Prostate gland (tissue), 2 donors: ENCODE measurements at regions not wholly inside any gene's neighbourhood (a gene's known extent, or its start where the extent isn't known, plus 50 kb on each side); places are given as distances from the start of the nearest gene placed in this dataset.

ENCODE experiments used
- DNase-seq: peaks from one replicate; pipeline ENCODE4 v3.0.0-alpha.2; 2019; ENCODE audit warnings: low spot score
- H3K27ac ChIP-seq, 2 donors: fragments of 200-600 bp; sonication (generic); 2 replicates each; pipeline ENCODE4 v1.5.1; 2017 to 2019
- H3K27me3 ChIP-seq: fragments of 200-600 bp; sonication (generic); replicated peaks from 2 replicates; pipeline ENCODE4 v1.5.1; 2019; ENCODE audit not compliant: insufficient read depth
- H3K36me3 ChIP-seq, 2 donors: fragments of 200-600 bp; sonication (generic); 1 replicate in 1 of 2; 2 replicates in 1 of 2; pipeline versions ENCODE4 v1.5.1 to v1.8.1; 2017 to 2019
- H3K4me1 ChIP-seq: fragments of 200-600 bp; sonication (generic); replicated peaks from 2 replicates; pipeline ENCODE4 v1.5.1; 2019
- H3K4me3 ChIP-seq, 2 donors: fragments of 200-600 bp; sonication (generic); 2 replicates each; pipeline ENCODE4 v1.5.1; 2017 to 2019
- H3K9me3 ChIP-seq: fragments of 200-600 bp; sonication (generic); 2 replicates; pipeline ENCODE4 v1.5.1; 2017
- POLR2A ChIP-seq: fragments of 450-650 bp; IDR thresholded peaks from one replicate; pipeline ENCODE4 v1.6.1; 2016; ENCODE audit warnings: antibody characterized with exemption, mild to moderate bottlenecking
- POLR2AphosphoS5 ChIP-seq: sonication (generic); formaldehyde crosslinking; IDR thresholded peaks from one replicate; pipeline ENCODE4 v1.6.1; 2017; ENCODE audit warnings: antibody characterized with exemption
- WGBS: methylation state at CpG from one replicate; pipeline ENCODE4 v1.1.5; 2018; 5-methylcytosine and 5-hydroxymethylcytosine counted together
- intact Hi-C: fragments of 100-400 bp; cut with DNase I; formaldehyde crosslinking; loops from one replicate; pipeline ENCODE4 v1.14.2; 2022
- TF ChIP-seq, protein P1 (sequence below), 4 experiments: fragments of 200-600 bp in 2 of 4; fragments of 450-650 bp in 2 of 4; sonication (generic) in 2 of 4; IDR thresholded peaks; 1 replicate in 3 of 4; 2 replicates in 1 of 4; pipeline ENCODE4 v1.5.1; 2016 to 2019; ENCODE audit warnings: antibody characterized with exemption in 4 of 4, mild to moderate bottlenecking in 2 of 4, moderate library complexity in 2 of 4

DNA sequence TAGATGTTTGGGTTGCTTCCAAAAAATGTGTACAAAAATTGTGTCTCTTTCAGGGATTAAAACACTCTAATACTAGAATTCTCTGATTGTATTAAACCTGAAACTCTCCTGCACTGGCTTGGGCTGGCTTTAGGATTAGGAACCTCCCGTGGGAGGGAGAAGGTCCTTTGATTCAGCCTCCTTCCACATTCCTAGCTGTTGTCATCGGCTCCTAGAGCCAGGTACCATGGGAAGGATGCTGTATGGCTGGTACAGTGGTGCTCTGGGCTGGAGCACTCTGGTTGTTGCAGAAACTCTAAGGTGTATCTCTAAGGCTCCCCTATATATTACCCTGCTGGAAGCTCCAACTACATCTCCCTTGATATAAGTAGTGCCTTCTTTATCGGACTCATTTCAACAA is 245.2 kb upstream of the FOXK1 start:
- no peaks in the 10 kb centered on the region for H3K36me3 ChIP-seq
- no peak overlapping the region for H3K27ac ChIP-seq
- no peaks in the 10 kb centered on the region for H3K4me1 ChIP-seq
- H3K9me3 ChIP-seq = no peaks in the 10 kb centered on the region
- WGBS = 60% methylated on average over 3 of the region's 3 CpGs
- TF ChIP-seq, protein P1, sequence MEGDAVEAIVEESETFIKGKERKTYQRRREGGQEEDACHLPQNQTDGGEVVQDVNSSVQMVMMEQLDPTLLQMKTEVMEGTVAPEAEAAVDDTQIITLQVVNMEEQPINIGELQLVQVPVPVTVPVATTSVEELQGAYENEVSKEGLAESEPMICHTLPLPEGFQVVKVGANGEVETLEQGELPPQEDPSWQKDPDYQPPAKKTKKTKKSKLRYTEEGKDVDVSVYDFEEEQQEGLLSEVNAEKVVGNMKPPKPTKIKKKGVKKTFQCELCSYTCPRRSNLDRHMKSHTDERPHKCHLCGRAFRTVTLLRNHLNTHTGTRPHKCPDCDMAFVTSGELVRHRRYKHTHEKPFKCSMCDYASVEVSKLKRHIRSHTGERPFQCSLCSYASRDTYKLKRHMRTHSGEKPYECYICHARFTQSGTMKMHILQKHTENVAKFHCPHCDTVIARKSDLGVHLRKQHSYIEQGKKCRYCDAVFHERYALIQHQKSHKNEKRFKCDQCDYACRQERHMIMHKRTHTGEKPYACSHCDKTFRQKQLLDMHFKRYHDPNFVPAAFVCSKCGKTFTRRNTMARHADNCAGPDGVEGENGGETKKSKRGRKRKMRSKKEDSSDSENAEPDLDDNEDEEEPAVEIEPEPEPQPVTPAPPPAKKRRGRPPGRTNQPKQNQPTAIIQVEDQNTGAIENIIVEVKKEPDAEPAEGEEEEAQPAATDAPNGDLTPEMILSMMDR (IDR thresholded peaks at IDR 0.05) = no peak
- TF ChIP-seq POLR2AphosphoS5 (no peak), POLR2A (no peak)
- H3K4me3 ChIP-seq = no peak overlapping the region
- DNase-seq = no peak
- no peaks in the 10 kb centered on the region for H3K27me3 ChIP-seq
- intact Hi-C loops = no loop called here

DNA sequence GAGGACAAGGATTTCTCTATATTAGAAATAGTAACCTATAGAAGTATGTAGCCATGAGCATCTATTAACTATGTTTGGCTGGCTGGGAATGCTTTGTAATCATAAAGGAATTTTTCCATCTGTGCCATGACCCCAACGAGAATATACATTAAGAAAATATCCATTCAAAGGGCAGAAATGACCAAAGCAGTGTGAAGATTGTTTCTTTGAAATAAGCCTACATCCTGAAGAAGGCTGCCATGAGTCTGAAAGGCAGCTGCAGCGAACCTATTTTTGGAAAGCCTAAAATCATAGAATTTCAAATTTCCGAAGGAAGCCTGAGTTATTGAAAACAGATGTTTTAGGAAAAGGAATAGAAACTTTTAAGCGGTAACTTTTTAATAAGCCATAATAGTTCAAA is 244.2 kb upstream of the FOXK1 start:
- no peak overlapping the region for H3K27ac ChIP-seq
- WGBS = 56% methylated on average over 4 of the region's 4 CpGs
- no peak for DNase-seq
- H3K36me3 ChIP-seq = no peaks in the 10 kb centered on the region
- no peaks in the 10 kb centered on the region for H3K9me3 ChIP-seq
- no peak overlapping the region for H3K4me3 ChIP-seq
- no peak for TF ChIP-seq POLR2AphosphoS5
- no peaks in the 10 kb centered on the region for H3K27me3 ChIP-seq
- no peaks in the 10 kb centered on the region for H3K4me1 ChIP-seq
- intact Hi-C loops = no loop called here

DNA sequence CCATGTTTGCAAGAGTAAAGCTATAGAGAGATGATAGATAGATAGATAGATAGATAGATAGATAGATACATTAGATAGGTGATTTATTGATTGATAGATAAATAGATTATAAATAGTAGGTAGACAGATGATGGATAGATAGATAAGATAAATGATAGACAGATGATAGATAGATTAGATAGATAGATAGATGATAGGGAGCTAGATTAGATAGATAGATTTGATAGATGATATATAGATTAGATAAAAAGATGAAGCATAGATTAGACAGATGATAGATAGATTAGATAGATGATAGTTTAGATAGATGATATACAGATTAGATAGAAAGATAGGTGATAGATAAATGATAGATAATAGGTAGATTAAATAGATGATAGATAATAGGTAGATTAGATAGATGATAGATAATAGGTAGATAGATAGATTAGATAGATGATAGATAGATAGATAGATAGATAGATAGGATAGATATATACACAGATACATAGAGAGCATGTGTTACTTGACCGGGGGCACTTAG is 243.3 kb upstream of the FOXK1 start:
- TF ChIP-seq, protein P1 (IDR thresholded peaks at IDR 0.05) = no peak
- no peak for TF ChIP-seq POLR2A
- TF ChIP-seq POLR2AphosphoS5 = no peak
- Histone ChIP-seq H3K4me1 (no peaks in the 10 kb centered on the region), H3K4me3 (no peak overlapping the region), H3K27me3 (no peaks in the 10 kb centered on the region), H3K36me3 (no peaks in the 10 kb centered on the region), H3K9me3 (no peaks in the 10 kb centered on the region), H3K27ac (no peak overlapping the region)
- 88% methylated on average over 1 of the region's 1 CpG for WGBS
- DNase-seq = no peak
- intact Hi-C loops = no loop called here

DNA sequence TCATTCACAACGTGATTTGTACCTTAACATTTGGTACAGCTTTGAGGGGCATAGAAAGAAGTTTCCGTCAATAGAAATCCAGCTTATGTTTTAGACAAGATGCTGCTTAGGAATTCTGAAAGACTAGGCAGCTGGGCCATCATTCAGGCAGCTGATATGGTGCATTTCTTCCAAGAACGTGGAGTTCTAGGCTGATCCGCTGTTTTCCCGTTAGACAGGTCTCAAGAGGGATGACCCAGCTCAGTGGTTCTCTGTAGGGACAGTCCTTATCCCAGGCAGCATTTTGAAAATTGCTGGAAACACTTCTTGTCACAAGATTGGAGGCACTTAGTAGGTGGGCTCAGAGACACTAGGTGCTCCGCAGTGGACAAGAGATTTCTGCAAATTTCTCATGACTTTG is 242.7 kb upstream of the FOXK1 start:
- Histone ChIP-seq H3K9me3 (no peaks in the 10 kb centered on the region), H3K4me3 (no peak overlapping the region), H3K4me1 (no peaks in the 10 kb centered on the region), H3K27ac (no peak overlapping the region), H3K27me3 (no peaks in the 10 kb centered on the region), H3K36me3 (no peaks in the 10 kb centered on the region)
- WGBS = 70% methylated on average over 6 of the region's 6 CpGs
- intact Hi-C loops = no loop called here
- no peak for DNase-seq
- TF ChIP-seq POLR2A = no peak
- TF ChIP-seq, protein P1 (IDR thresholded peaks at IDR 0.05) = no peak

DNA sequence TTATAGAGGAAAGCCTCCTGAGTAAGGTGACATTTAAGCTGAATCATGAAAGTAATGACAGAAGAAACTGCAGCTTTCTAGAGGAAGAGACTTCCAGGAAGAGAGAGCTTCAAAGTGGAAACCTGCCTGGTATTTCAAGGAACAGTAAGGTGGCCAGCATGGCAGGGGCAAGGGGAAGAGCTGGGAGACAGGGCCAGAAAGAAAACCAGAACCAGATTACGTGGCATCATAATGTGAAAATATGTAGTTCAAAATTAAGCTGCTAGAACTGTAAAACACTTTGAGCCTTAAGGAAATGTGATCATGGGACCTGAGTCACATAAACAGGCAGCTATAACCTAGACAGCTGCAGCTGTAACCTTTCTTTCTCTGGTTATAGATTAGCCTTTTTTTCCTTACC is 238.0 kb upstream of the FOXK1 start:
- H3K9me3 ChIP-seq = no peaks in the 10 kb centered on the region
- no peaks in the 10 kb centered on the region for H3K27me3 ChIP-seq
- no peak overlapping the region for H3K27ac ChIP-seq
- WGBS = 46% methylated on average over 1 of the region's 1 CpG
- no peak overlapping the region for H3K4me3 ChIP-seq
- no peak for TF ChIP-seq POLR2AphosphoS5
- TF ChIP-seq, protein P1 (IDR thresholded peaks at IDR 0.05) = no peak
- no peak for TF ChIP-seq POLR2A
- DNase-seq = no peak
- intact Hi-C loops = no loop called here
- H3K4me1 ChIP-seq = no peaks in the 10 kb centered on the region
- H3K36me3 ChIP-seq = no peaks in the 10 kb centered on the region
